Body of pancreas (tissue), 4 donors: ENCODE measurements at regions not wholly inside any gene's neighbourhood (a gene's known extent, or its start where the extent isn't known, plus 50 kb on each side); places are given as distances from the start of the nearest gene placed in this dataset.

Experiments
- POLR2A ChIP-seq, 3 donors: fragments of 450-650 bp; IDR thresholded peaks; one replicate each; pipeline ENCODE4 v1.6.1; 2016; ENCODE audit warnings: antibody characterized with exemption in 3 of 3, mild to moderate bottlenecking in 2 of 3
- TF ChIP-seq, protein P1 (sequence below), 7 experiments: fragments of 450-650 bp in 4 of 7; fragments of 200-600 bp in 3 of 7; sonication (generic) in 3 of 7; IDR thresholded peaks; one replicate each; pipeline ENCODE4 v1.5.1; 2016 to 2019; ENCODE audit warnings: antibody characterized with exemption in 7 of 7

DNA sequence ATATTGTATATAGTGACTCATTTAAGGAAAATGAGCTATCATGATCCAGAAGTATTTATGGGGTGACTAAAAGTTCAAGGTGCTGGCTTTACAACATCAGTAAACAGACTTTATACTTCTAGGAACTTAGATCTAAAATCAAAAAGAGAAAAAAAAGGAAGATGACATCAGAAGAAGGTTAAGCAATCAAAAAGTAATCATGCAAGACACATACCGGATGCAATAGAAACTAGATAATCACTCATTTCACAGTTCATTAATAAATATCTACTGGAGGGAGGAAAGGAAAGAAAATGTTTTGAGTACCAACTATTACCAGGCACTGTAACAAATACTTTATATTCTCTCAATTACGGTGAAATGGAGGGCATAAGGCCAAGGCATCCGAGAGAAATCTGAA lies 276.4 kb downstream of the SPRY1 start:
- TF ChIP-seq, protein P1, sequence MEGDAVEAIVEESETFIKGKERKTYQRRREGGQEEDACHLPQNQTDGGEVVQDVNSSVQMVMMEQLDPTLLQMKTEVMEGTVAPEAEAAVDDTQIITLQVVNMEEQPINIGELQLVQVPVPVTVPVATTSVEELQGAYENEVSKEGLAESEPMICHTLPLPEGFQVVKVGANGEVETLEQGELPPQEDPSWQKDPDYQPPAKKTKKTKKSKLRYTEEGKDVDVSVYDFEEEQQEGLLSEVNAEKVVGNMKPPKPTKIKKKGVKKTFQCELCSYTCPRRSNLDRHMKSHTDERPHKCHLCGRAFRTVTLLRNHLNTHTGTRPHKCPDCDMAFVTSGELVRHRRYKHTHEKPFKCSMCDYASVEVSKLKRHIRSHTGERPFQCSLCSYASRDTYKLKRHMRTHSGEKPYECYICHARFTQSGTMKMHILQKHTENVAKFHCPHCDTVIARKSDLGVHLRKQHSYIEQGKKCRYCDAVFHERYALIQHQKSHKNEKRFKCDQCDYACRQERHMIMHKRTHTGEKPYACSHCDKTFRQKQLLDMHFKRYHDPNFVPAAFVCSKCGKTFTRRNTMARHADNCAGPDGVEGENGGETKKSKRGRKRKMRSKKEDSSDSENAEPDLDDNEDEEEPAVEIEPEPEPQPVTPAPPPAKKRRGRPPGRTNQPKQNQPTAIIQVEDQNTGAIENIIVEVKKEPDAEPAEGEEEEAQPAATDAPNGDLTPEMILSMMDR (IDR thresholded peaks at IDR 0.05) = no peak
- TF ChIP-seq POLR2A (IDR thresholded peaks at IDR 0.05) = no peak
